ENCODE measurements at regions not wholly inside any gene's neighbourhood (a gene's known extent, or its start where the extent isn't known, plus 50 kb on each side); places are given as distances from the start of the nearest gene placed in this dataset.

- DNase-seq, result no peak
- H3K36me3 Mint-ChIP-seq (ENCODE audit: insufficient read depth in 1 of 3, low read depth in 3 of 3), result no peaks in the 10 kb centered on the region; a peak in 2 of 7 replicates
- Histone ChIP-seq H3K23ac (ENCODE audit: insufficient read length, low read depth, low read length) (no peak overlapping the region), H3K79me2 (ENCODE audit: insufficient read depth, low read length) (no peaks in the 10 kb centered on the region), H3K14ac (ENCODE audit: insufficient read depth, low read length) (no peak overlapping the region), H2BK120ac (ENCODE audit: low read depth, low read length, poor library complexity, severe bottlenecking) (no peak overlapping the region), H3K18ac (ENCODE audit: insufficient read length, low read depth, low read length) (no peak overlapping the region), H3K9me3 (ENCODE audit: control insufficient read depth, low read depth, low read length) (no peaks in the 10 kb centered on the region), H4K20me1 (ENCODE audit: control insufficient read depth, insufficient read depth, insufficient read length) (no peaks in the 10 kb centered on the region), H3T11ph (ENCODE audit: low read length) (no peak overlapping the region), H3K27ac (ENCODE audit: insufficient read length, low read depth, low read length) (no peak overlapping the region), H4K5ac (ENCODE audit: insufficient read length, low read depth, low read length) (no peak overlapping the region), H2BK15ac (ENCODE audit: low read depth, low read length) (no peak overlapping the region), H3K9ac (ENCODE audit: extremely low read depth, insufficient read length, low read length) (no peak overlapping the region), H3K79me1 (ENCODE audit: insufficient read depth, low read depth, low read length, poor library complexity, severe bottlenecking) (no peaks in the 10 kb centered on the region), H3K4ac (ENCODE audit: low read depth, low read length) (no peak overlapping the region), H2BK20ac (ENCODE audit: low read depth, low read length, poor library complexity, severe bottlenecking) (no peak overlapping the region), H4K8ac (replicated peaks; ENCODE audit: insufficient read length, low read depth, low read length) (no peak overlapping the region), H2AK5ac (ENCODE audit: insufficient read length, low read length) (no peak overlapping the region), H2AFZ (ENCODE audit: low read length) (no peak overlapping the region), H3K56ac (ENCODE audit: insufficient read length, low read depth, low read length) (no peak overlapping the region), H2BK5ac (ENCODE audit: insufficient read length, low read length) (no peak overlapping the region), H3K4me1 (ENCODE audit: insufficient read depth, low read length) (no peaks in the 10 kb centered on the region), H3K27me3 (ENCODE audit: insufficient read depth, low read length) (no peaks in the 10 kb centered on the region), H3K23me2 (ENCODE audit: insufficient read length, low read depth, low read length, poor library complexity, severe bottlenecking) (no peaks in the 10 kb centered on the region), H3K4me2 (ENCODE audit: insufficient read depth, insufficient read length, low read length) (no peak overlapping the region), H2BK12ac (ENCODE audit: insufficient read length, low read depth, low read length) (no peak overlapping the region), H4K91ac (ENCODE audit: insufficient read length, low read depth, low read length) (no peak overlapping the region)
- H3K4me1 Mint-ChIP-seq, result 0 out of 4 replicates have a peak, but pooled peaks cover 0 to 3% of the 10 kb centered on the region in 2 experiments
- 0 out of 5 replicates have a peak, but pooled peaks cover 0 to 2% of the 10 kb centered on the region in 2 experiments for H3K9me3 Mint-ChIP-seq
- H3K27me3 Mint-ChIP-seq (ENCODE audit: low read depth), result no peaks in the 10 kb centered on the region
- TF ChIP-seq, protein P1, sequence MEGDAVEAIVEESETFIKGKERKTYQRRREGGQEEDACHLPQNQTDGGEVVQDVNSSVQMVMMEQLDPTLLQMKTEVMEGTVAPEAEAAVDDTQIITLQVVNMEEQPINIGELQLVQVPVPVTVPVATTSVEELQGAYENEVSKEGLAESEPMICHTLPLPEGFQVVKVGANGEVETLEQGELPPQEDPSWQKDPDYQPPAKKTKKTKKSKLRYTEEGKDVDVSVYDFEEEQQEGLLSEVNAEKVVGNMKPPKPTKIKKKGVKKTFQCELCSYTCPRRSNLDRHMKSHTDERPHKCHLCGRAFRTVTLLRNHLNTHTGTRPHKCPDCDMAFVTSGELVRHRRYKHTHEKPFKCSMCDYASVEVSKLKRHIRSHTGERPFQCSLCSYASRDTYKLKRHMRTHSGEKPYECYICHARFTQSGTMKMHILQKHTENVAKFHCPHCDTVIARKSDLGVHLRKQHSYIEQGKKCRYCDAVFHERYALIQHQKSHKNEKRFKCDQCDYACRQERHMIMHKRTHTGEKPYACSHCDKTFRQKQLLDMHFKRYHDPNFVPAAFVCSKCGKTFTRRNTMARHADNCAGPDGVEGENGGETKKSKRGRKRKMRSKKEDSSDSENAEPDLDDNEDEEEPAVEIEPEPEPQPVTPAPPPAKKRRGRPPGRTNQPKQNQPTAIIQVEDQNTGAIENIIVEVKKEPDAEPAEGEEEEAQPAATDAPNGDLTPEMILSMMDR (conservative IDR thresholded peaks at IDR 0.05), result no peak
- no peak overlapping the region for H3K4me3 Mint-ChIP-seq
- WGBS (ENCODE audit: extremely low coverage, insufficient read length, low lambda C conversion rate), result no CpG with 5 or more reads among the region's 2 CpGs
- H3K27ac Mint-ChIP-seq, result no peak overlapping the region
Measured at GRCh38 chr13:87169337-87169736, 501.8 kb upstream of the SLITRK5 start.

All from H9 (cell line).